ENCODE measurements at regions not wholly inside any gene's neighbourhood (a gene's known extent, or its start where the extent isn't known, plus 50 kb on each side); places are given as distances from the start of the nearest gene placed in this dataset.
"Not testable (repeated sequence)": the region's sequence is repeated elsewhere in the genome, so short reads cannot be mapped to it uniquely, and the experiment has no call there.

GRCh38 chr6:128719786-128720185 is 163.2 kb upstream of the LAMA2 start:
- Mint-ChIP-seq H3K4me1 (no peaks in the 10 kb centered on the region), H3K9me3 (no peaks in the 10 kb centered on the region), H3K36me3 (no peaks in the 10 kb centered on the region), H3K27ac (no peak overlapping the region), H3K27me3 (peaks cover 3% of the 10 kb centered on the region), H3K4me3 (no peak overlapping the region)

- Mint-ChIP-seq H3K27me3 (no peaks in the 10 kb centered on the region), H3K27ac (no peak overlapping the region), H3K4me3 (no peak overlapping the region), H3K36me3 (no peaks in the 10 kb centered on the region), H3K4me1 (no peaks in the 10 kb centered on the region), H3K9me3 (no peaks in the 10 kb centered on the region)
These were observed 169.5 kb upstream of the LAMA2 start for GRCh38 chr6:128713461-128713860.

GRCh38 chr6:128712898-128713297 is 170.0 kb upstream of the LAMA2 start:
- Mint-ChIP-seq H3K27me3 (no peaks in the 10 kb centered on the region), H3K36me3 (no peaks in the 10 kb centered on the region), H3K9me3 (no peaks in the 10 kb centered on the region), H3K4me1 (no peaks in the 10 kb centered on the region), H3K4me3 (no peak overlapping the region), H3K27ac (no peak overlapping the region)

- Mint-ChIP-seq H3K4me3 (no peak overlapping the region), H3K36me3 (no peaks in the 10 kb centered on the region), H3K4me1 (no peaks in the 10 kb centered on the region), H3K9me3 (no peaks in the 10 kb centered on the region), H3K27me3 (no peaks in the 10 kb centered on the region), H3K27ac (no peak overlapping the region)
These were observed 171.8 kb upstream of the LAMA2 start for GRCh38 chr6:128711149-128711548.

GRCh38 chr6:128710315-128710714 is 172.6 kb upstream of the LAMA2 start:
- Mint-ChIP-seq H3K4me3 (no peak overlapping the region), H3K27me3 (no peaks in the 10 kb centered on the region), H3K4me1 (no peaks in the 10 kb centered on the region), H3K27ac (no peak overlapping the region), H3K9me3 (no peaks in the 10 kb centered on the region), H3K36me3 (no peaks in the 10 kb centered on the region)

- Mint-ChIP-seq H3K4me1 (no peaks in the 10 kb centered on the region), H3K9me3 (no peaks in the 10 kb centered on the region), H3K27me3 (no peaks in the 10 kb centered on the region), H3K36me3 (no peaks in the 10 kb centered on the region), H3K4me3 (no peak overlapping the region), H3K27ac (no peak overlapping the region)
These were observed 178.3 kb upstream of the LAMA2 start for GRCh38 chr6:128704601-128705000.

GRCh38 chr6:128703794-128704193 is 179.1 kb upstream of the LAMA2 start:
- not testable (repeated sequence) for H3K9me3 Mint-ChIP-seq, H3K4me1 Mint-ChIP-seq, H3K27me3 Mint-ChIP-seq, H3K36me3 Mint-ChIP-seq, H3K27ac Mint-ChIP-seq, H3K4me3 Mint-ChIP-seq

GRCh38 chr6:128696691-128697689 is 176.6 kb upstream of the PTPRK start:
- Mint-ChIP-seq H3K4me1 (no peaks in the 10 kb centered on the region), H3K27me3 (no peaks in the 10 kb centered on the region), H3K9me3 (no peaks in the 10 kb centered on the region), H3K27ac (no peak overlapping the region), H3K36me3 (no peaks in the 10 kb centered on the region), H3K4me3 (no peak overlapping the region)

- Mint-ChIP-seq H3K27me3 (no peaks in the 10 kb centered on the region), H3K9me3 (no peaks in the 10 kb centered on the region), H3K27ac (no peak overlapping the region), H3K4me1 (no peaks in the 10 kb centered on the region), H3K36me3 (peaks cover under 1% of the 10 kb centered on the region), H3K4me3 (peak overlapping the region in 1 of 4 donors; percentile 3)
These were observed 174.1 kb upstream of the PTPRK start for GRCh38 chr6:128694303-128695009.

- Mint-ChIP-seq H3K27ac (no peak overlapping the region), H3K4me1 (no peaks in the 10 kb centered on the region), H3K36me3 (peaks cover 2% of the 10 kb centered on the region), H3K4me3 (no peak overlapping the region), H3K27me3 (no peaks in the 10 kb centered on the region), H3K9me3 (no peaks in the 10 kb centered on the region)
These were observed 169.7 kb upstream of the PTPRK start for GRCh38 chr6:128690063-128690462.

- no peak overlapping the region for H3K27ac Mint-ChIP-seq
- H3K4me3 Mint-ChIP-seq, result no peak overlapping the region
- no peaks in the 10 kb centered on the region for H3K9me3 Mint-ChIP-seq
- H3K36me3 Mint-ChIP-seq, result peaks cover 2% of the 10 kb centered on the region
- H3K4me1 Mint-ChIP-seq, result no peaks in the 10 kb centered on the region
- H3K27me3 Mint-ChIP-seq, result no peaks in the 10 kb centered on the region
These were observed 165.7 kb upstream of the PTPRK start for GRCh38 chr6:128686084-128686483.

- Mint-ChIP-seq H3K9me3 (peaks cover 0 to 2% (median 0%) of the 10 kb centered on the region in 3 donors), H3K27ac (no peak overlapping the region), H3K36me3 (no peaks in the 10 kb centered on the region), H3K27me3 (no peaks in the 10 kb centered on the region), H3K4me3 (no peak overlapping the region), H3K4me1 (no peaks in the 10 kb centered on the region)
These were observed 156.1 kb upstream of the PTPRK start for GRCh38 chr6:128676456-128676855.

GRCh38 chr6:128672023-128672422 is 151.6 kb upstream of the PTPRK start:
- H3K9me3 Mint-ChIP-seq, result peaks cover 0 to 2% (median 0%) of the 10 kb centered on the region in 3 donors
- no peaks in the 10 kb centered on the region for H3K27me3 Mint-ChIP-seq
- H3K4me1 Mint-ChIP-seq, result no peaks in the 10 kb centered on the region
- peaks cover 1% of the 10 kb centered on the region for H3K36me3 Mint-ChIP-seq
- H3K27ac Mint-ChIP-seq, result no peak overlapping the region
- no peak overlapping the region for H3K4me3 Mint-ChIP-seq

- peaks cover 1% of the 10 kb centered on the region for H3K36me3 Mint-ChIP-seq
- H3K9me3 Mint-ChIP-seq, result peaks cover 0 to 4% (median 2%) of the 10 kb centered on the region in 3 donors
- no peaks in the 10 kb centered on the region for H3K4me1 Mint-ChIP-seq
- H3K27ac Mint-ChIP-seq, result no peak overlapping the region
- no peaks in the 10 kb centered on the region for H3K27me3 Mint-ChIP-seq
- H3K4me3 Mint-ChIP-seq, result no peak overlapping the region
These were observed 147.0 kb upstream of the PTPRK start for GRCh38 chr6:128667339-128667858.

GRCh38 chr6:128666405-128666804 is 146.0 kb upstream of the PTPRK start:
- H3K36me3 Mint-ChIP-seq, result peaks cover 1% of the 10 kb centered on the region
- peaks cover 0 to 4% (median 2%) of the 10 kb centered on the region in 3 donors for H3K9me3 Mint-ChIP-seq
- no peak overlapping the region for H3K4me3 Mint-ChIP-seq
- no peak overlapping the region for H3K27ac Mint-ChIP-seq
- H3K27me3 Mint-ChIP-seq, result no peaks in the 10 kb centered on the region
- no peaks in the 10 kb centered on the region for H3K4me1 Mint-ChIP-seq

Data from IgD-negative memory B cell (primary cell).